GM19463 (cell line): ENCODE measurements at regions not wholly inside any gene's neighbourhood (a gene's known extent, or its start where the extent isn't known, plus 50 kb on each side); places are given as distances from the start of the nearest gene placed in this dataset.
"Not testable (repeated sequence)": the region's sequence is repeated elsewhere in the genome, so short reads cannot be mapped to it uniquely, and the experiment has no call there.

Experiments
- ATAC-seq: cut with Tn5 transposase; IDR thresholded peaks from one replicate; pipeline ENCODE4 v1.9.1; 2021; ENCODE audit warnings: mild to moderate bottlenecking, moderate library complexity; ENCODE audit not compliant: unreplicated experiment

GRCh38 chr9:81371824-81372223 lies 317.5 kb downstream of the TLE1 start:
- no peak for ATAC-seq

GRCh38 chr9:81370650-81371049 lies 318.7 kb downstream of the TLE1 start:
- no peak for ATAC-seq

- no peak for ATAC-seq
Observed at GRCh38 chr9:81370096-81370495, 319.3 kb downstream of the TLE1 start.

- no peak for ATAC-seq
Observed at GRCh38 chr9:81369121-81369520, 320.2 kb downstream of the TLE1 start.

GRCh38 chr9:81363916-81364480 lies 325.3 kb downstream of the TLE1 start:
- no peak for ATAC-seq

GRCh38 chr9:81361296-81361695 lies 328.1 kb downstream of the TLE1 start:
- ATAC-seq: no peak

- no peak for ATAC-seq
Observed at GRCh38 chr9:81351166-81351565, 338.2 kb downstream of the TLE1 start.

GRCh38 chr9:81344366-81344765 lies 345.0 kb downstream of the TLE1 start:
- ATAC-seq: no peak

GRCh38 chr9:81335879-81336421 lies 353.4 kb downstream of the TLE1 start:
- no peak for ATAC-seq

- no peak for ATAC-seq
Observed at GRCh38 chr9:81321551-81321950, 367.8 kb downstream of the TLE1 start.

GRCh38 chr9:81320909-81321482 lies 368.4 kb downstream of the TLE1 start:
- no peak for ATAC-seq

- ATAC-seq: no peak
Observed at GRCh38 chr9:81318571-81318970, 370.8 kb downstream of the TLE1 start.

- no peak for ATAC-seq
Observed at GRCh38 chr9:81317939-81318338, 371.4 kb downstream of the TLE1 start.

GRCh38 chr9:81317223-81317622 lies 372.1 kb downstream of the TLE1 start:
- ATAC-seq: no peak

GRCh38 chr9:81314490-81314889 lies 374.9 kb downstream of the TLE1 start:
- ATAC-seq: no peak

GRCh38 chr9:81313877-81314276 lies 375.5 kb downstream of the TLE1 start:
- no peak for ATAC-seq

- ATAC-seq: no peak
Observed at GRCh38 chr9:81312346-81312745, 377.0 kb downstream of the TLE1 start.

GRCh38 chr9:81308404-81308803 lies 380.9 kb downstream of the TLE1 start:
- no peak for ATAC-seq

- not testable (repeated sequence) for ATAC-seq
Observed at GRCh38 chr9:81307791-81308190, 381.6 kb downstream of the TLE1 start.

GRCh38 chr9:81305561-81306182 lies 383.7 kb downstream of the TLE1 start:
- ATAC-seq: no peak

GRCh38 chr9:81303658-81304057 lies 385.7 kb downstream of the TLE1 start:
- ATAC-seq: no peak

GRCh38 chr9:81293651-81294050 lies 395.7 kb downstream of the TLE1 start:
- ATAC-seq: no peak
